GM23338 (cell line): ENCODE measurements at regions not wholly inside any gene's neighbourhood (a gene's known extent, or its start where the extent isn't known, plus 50 kb on each side); places are given as distances from the start of the nearest gene placed in this dataset.
A peak's percentile ranks its signal among the peaks of the same experiment; 100 is the strongest.

Experiments used
- ATAC-seq: fragments of 200-7000 bp; cut with Tn5 transposase; 3 replicates; pipeline ENCODE4 v1.9.1; 2020
- DNase-seq: peaks from one replicate; pipeline ENCODE4 v3.0.0-alpha.2; 2015; ENCODE audit warnings: low spot score
- H2AFZ ChIP-seq: fragments of 200-600 bp; sonication (generic); 2 replicates; pipeline ENCODE4 v1.8.0; 2016; ENCODE audit warnings: antibody characterized with exemption, mild to moderate bottlenecking, moderate library complexity
- H3F3A ChIP-seq: fragments of 200-600 bp; sonication (generic); replicated peaks from 2 replicates; pipeline ENCODE4 v1.8.0; 2017; ENCODE audit warnings: antibody characterized with exemption, mixed run types, low read depth
- H3K27ac ChIP-seq: fragments of 200-600 bp; sonication (generic); 2 replicates; pipeline ENCODE4 v1.6.1; 2016; ENCODE audit warnings: low read depth
- H3K27me3 ChIP-seq: fragments of 200-600 bp; sonication (generic); 2 replicates; pipeline ENCODE4 v1.8.0; 2016; ENCODE audit warnings: mild to moderate bottlenecking, mixed run types, moderate library complexity; ENCODE audit not compliant: insufficient read depth
- H3K36me3 ChIP-seq: fragments of 200-600 bp; sonication (generic); 2 replicates; pipeline ENCODE4 v1.8.0; 2016; ENCODE audit warnings: mild to moderate bottlenecking; ENCODE audit not compliant: insufficient read depth
- H3K4me1 ChIP-seq: fragments of 200-600 bp; sonication (generic); 2 replicates; pipeline ENCODE4 v1.8.0; 2016; ENCODE audit warnings: mild to moderate bottlenecking, moderate library complexity; ENCODE audit not compliant: insufficient read depth
- H3K4me2 ChIP-seq: fragments of 200-600 bp; sonication (generic); 2 replicates; pipeline ENCODE4 v1.7.1; 2017; ENCODE audit warnings: mixed run types
- H3K4me3 ChIP-seq: fragments of 200-600 bp; sonication (generic); 2 replicates; pipeline ENCODE4 v1.6.1; 2016; ENCODE audit warnings: mixed run types
- H3K79me2 ChIP-seq: fragments of 200-600 bp; sonication (generic); replicated peaks from 2 replicates; pipeline ENCODE4 v1.8.0; 2017; ENCODE audit warnings: mild to moderate bottlenecking; ENCODE audit not compliant: insufficient read depth
- H3K9me2 ChIP-seq: fragments of 200-600 bp; sonication (generic); 2 replicates; pipeline ENCODE4 v1.8.0; 2017; ENCODE audit not compliant: insufficient read depth
- H4K20me1 ChIP-seq: fragments of 200-600 bp; sonication (generic); replicated peaks from 2 replicates; pipeline ENCODE4 v1.8.0; 2017; ENCODE audit warnings: mild to moderate bottlenecking; ENCODE audit not compliant: insufficient read depth
- H3K27ac Mint-ChIP-seq: 2 replicates; pipeline ENCODE4 v1.8.0; 2020; ENCODE audit warnings: inconsistent platforms, mild to moderate bottlenecking, moderate library complexity, mixed read lengths
- H3K27me3 Mint-ChIP-seq: 3 replicates; pipeline ENCODE4 v1.8.0; 2022; ENCODE audit warnings: low read depth, mild to moderate bottlenecking, moderate library complexity, mixed read lengths, inconsistent platforms; ENCODE audit not compliant: insufficient read depth, poor library complexity
- H3K36me3 Mint-ChIP-seq: 3 replicates; pipeline ENCODE4 v1.8.0; 2021; ENCODE audit warnings: low read depth, mild to moderate bottlenecking, inconsistent platforms, moderate library complexity, mixed read lengths
- H3K4me1 Mint-ChIP-seq: 3 replicates; pipeline ENCODE4 v1.8.0; 2020; ENCODE audit warnings: mild to moderate bottlenecking, inconsistent platforms, mixed read lengths
- H3K4me3 Mint-ChIP-seq: 3 replicates; pipeline ENCODE4 v1.8.0; 2021; ENCODE audit warnings: moderate library complexity, mild to moderate bottlenecking, inconsistent platforms, mixed read lengths
- H3K9me3 Mint-ChIP-seq: 3 replicates; pipeline ENCODE4 v1.8.0; 2020; ENCODE audit warnings: moderate library complexity, mild to moderate bottlenecking, inconsistent platforms, mixed read lengths
- CREB1 ChIP-seq: fragments of 250-450 bp; sonication (Bioruptor Pico); IDR thresholded peaks from 2 replicates; pipeline ENCODE4 v1.5.0; 2020; ENCODE audit warnings: low read depth, mild to moderate bottlenecking, moderate library complexity
- CTCF ChIP-seq, 2 experiments: fragments of 200-600 bp in 1 of 2; sonication (generic) in 1 of 2; conservative IDR thresholded peaks; 2 replicates each; pipeline versions ENCODE4 v1.5.1 to v1.6.1; 2016 to 2017; ENCODE audit warnings: antibody characterized with exemption in 2 of 2, low read depth in 2 of 2, mild to moderate bottlenecking in 2 of 2, moderate library complexity in 1 of 2
- EZH2 ChIP-seq: fragments of 200-600 bp; sonication (generic); IDR thresholded peaks from one replicate; pipeline ENCODE4 v1.8.0; 2017; ENCODE audit warnings: antibody characterized with exemption, mild to moderate bottlenecking, low read depth; ENCODE audit not compliant: unreplicated experiment
- EZH2phosphoT487 ChIP-seq: fragments of 200-600 bp; sonication (generic); IDR thresholded peaks from one replicate; pipeline ENCODE4 v1.8.1; 2018; ENCODE audit warnings: antibody characterized with exemption; ENCODE audit not compliant: unreplicated experiment
- JUNB ChIP-seq: IDR thresholded peaks from one replicate; pipeline ENCODE4 v1.6.1; 2016; ENCODE audit warnings: antibody characterized with exemption; ENCODE audit not compliant: unreplicated experiment
- REST ChIP-seq: IDR thresholded peaks from one replicate; pipeline ENCODE4 v1.6.1; 2018; ENCODE audit warnings: antibody characterized with exemption; ENCODE audit not compliant: unreplicated experiment
- STAT1 ChIP-seq: IDR thresholded peaks from one replicate; pipeline ENCODE4 v1.6.1; 2016; ENCODE audit warnings: antibody characterized with exemption; ENCODE audit not compliant: unreplicated experiment
- ZNF114 ChIP-seq: fragments of 250-450 bp; sonication (Bioruptor Pico); IDR thresholded peaks from 2 replicates; pipeline ENCODE4 v1.5.0; 2020; ENCODE audit warnings: mild to moderate bottlenecking, moderate library complexity
- ZNF331 ChIP-seq: fragments of 250-450 bp; sonication (Bioruptor Pico); IDR thresholded peaks from 2 replicates; pipeline ENCODE4 v1.5.0; 2020; ENCODE audit warnings: low read depth, mild to moderate bottlenecking, moderate library complexity
- TF ChIP-seq, protein P1 (sequence below): fragments of 250-450 bp; sonication (Bioruptor Pico); IDR thresholded peaks from 2 replicates; pipeline ENCODE4 v1.5.0; 2020; ENCODE audit warnings: mild to moderate bottlenecking, moderate library complexity

- no peak for TF ChIP-seq CTCF (conservative IDR thresholded peaks at IDR 0.05; ENCODE audit: low read depth in 2 of 2)
These were observed 104.5 kb upstream of the EGLN3 start (continued) for GRCh38 chr14:34055157-34055950.

DNA sequence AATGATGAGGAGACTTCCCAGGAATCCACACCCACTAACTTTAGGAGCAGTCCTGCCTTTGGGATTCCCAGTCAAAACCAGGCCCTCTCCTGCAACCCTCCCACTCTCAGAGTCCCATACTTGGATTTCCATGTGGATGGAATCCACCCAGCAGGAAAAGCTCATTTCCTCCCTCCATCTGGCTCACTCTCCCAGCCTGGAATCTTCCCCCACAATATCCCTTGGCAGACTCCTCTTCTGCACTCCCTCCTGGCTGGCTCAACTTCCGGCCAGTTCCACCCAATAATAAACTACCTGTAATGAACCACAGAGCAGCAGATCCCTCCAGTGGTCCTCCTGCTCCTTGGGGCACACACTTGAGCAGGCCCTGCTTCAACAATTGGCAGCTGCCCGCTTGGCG is 102.8 kb upstream of the EGLN3 start:
- Histone ChIP-seq H3K9me2 (no peaks in the 10 kb centered on the region), H3K27me3 (peaks cover 8% of the 10 kb centered on the region; the same call in 1 of the 2 replicates), H3K27ac (no peak overlapping the region), H3K36me3 (no peaks in the 10 kb centered on the region), H3F3A (no peaks in the 10 kb centered on the region), H4K20me1 (no peaks in the 10 kb centered on the region), H3K79me2 (no peaks in the 10 kb centered on the region), H3K4me1 (no peaks in the 10 kb centered on the region), H3K4me2 (no peak overlapping the region), H3K4me3 (no peak overlapping the region), H2AFZ (peak overlapping the region; percentile 56; the same call in 1 of the 2 replicates)
- Mint-ChIP-seq H3K4me3 (no peak overlapping the region), H3K27ac (no peak overlapping the region), H3K9me3 (no peaks in the 10 kb centered on the region), H3K36me3 (no peaks in the 10 kb centered on the region), H3K27me3 (peaks cover 4% of the 10 kb centered on the region), H3K4me1 (no peaks in the 10 kb centered on the region)
- ATAC-seq (no peak), DNase-seq (no peak)
- TF ChIP-seq, protein P1, sequence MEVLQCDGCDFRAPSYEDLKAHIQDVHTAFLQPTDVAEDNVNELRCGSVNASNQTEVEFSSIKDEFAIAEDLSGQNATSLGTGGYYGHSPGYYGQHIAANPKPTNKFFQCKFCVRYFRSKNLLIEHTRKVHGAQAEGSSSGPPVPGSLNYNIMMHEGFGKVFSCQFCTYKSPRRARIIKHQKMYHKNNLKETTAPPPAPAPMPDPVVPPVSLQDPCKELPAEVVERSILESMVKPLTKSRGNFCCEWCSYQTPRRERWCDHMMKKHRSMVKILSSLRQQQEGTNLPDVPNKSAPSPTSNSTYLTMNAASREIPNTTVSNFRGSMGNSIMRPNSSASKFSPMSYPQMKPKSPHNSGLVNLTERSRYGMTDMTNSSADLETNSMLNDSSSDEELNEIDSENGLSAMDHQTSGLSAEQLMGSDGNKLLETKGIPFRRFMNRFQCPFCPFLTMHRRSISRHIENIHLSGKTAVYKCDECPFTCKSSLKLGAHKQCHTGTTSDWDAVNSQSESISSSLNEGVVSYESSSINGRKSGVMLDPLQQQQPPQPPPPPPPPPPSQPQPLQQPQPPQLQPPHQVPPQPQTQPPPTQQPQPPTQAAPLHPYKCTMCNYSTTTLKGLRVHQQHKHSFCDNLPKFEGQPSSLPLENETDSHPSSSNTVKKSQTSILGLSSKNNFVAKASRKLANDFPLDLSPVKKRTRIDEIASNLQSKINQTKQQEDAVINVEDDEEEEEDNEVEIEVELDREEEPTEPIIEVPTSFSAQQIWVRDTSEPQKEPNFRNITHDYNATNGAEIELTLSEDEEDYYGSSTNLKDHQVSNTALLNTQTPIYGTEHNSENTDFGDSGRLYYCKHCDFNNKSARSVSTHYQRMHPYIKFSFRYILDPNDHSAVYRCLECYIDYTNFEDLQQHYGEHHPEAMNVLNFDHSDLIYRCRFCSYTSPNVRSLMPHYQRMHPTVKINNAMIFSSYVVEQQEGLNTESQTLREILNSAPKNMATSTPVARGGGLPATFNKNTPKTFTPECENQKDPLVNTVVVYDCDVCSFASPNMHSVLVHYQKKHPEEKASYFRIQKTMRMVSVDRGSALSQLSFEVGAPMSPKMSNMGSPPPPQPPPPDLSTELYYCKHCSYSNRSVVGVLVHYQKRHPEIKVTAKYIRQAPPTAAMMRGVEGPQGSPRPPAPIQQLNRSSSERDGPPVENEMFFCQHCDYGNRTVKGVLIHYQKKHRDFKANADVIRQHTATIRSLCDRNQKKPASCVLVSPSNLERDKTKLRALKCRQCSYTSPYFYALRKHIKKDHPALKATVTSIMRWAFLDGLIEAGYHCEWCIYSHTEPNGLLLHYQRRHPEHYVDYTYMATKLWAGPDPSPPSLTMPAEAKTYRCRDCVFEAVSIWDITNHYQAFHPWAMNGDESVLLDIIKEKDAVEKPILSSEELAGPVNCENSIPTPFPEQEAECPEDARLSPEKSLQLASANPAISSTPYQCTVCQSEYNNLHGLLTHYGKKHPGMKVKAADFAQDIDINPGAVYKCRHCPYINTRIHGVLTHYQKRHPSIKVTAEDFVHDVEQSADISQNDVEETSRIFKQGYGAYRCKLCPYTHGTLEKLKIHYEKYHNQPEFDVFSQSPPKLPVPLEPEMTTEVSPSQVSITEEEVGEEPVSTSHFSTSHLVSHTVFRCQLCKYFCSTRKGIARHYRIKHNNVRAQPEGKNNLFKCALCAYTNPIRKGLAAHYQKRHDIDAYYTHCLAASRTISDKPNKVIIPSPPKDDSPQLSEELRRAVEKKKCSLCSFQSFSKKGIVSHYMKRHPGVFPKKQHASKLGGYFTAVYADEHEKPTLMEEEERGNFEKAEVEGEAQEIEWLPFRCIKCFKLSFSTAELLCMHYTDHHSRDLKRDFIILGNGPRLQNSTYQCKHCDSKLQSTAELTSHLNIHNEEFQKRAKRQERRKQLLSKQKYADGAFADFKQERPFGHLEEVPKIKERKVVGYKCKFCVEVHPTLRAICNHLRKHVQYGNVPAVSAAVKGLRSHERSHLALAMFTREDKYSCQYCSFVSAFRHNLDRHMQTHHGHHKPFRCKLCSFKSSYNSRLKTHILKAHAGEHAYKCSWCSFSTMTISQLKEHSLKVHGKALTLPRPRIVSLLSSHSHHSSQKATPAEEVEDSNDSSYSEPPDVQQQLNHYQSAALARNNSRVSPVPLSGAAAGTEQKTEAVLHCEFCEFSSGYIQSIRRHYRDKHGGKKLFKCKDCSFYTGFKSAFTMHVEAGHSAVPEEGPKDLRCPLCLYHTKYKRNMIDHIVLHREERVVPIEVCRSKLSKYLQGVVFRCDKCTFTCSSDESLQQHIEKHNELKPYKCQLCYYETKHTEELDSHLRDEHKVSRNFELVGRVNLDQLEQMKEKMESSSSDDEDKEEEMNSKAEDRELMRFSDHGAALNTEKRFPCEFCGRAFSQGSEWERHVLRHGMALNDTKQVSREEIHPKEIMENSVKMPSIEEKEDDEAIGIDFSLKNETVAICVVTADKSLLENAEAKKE (CRISPR knock-in tag): no peak
- TF ChIP-seq ZNF331: no peak
- TF ChIP-seq EZH2: no peak
- TF ChIP-seq REST: no peak
- no peak for TF ChIP-seq JUNB
- no peak for TF ChIP-seq CREB1 (CRISPR knock-in tag)
- TF ChIP-seq ZNF114 (CRISPR knock-in tag): no peak
- no peak for TF ChIP-seq STAT1
- no peak for TF ChIP-seq CTCF (conservative IDR thresholded peaks at IDR 0.05; ENCODE audit: low read depth in 2 of 2)
- TF ChIP-seq EZH2phosphoT487: no peak
